ACC112 (cell line): ENCODE measurements at regions not wholly inside any gene's neighbourhood (a gene's known extent, or its start where the extent isn't known, plus 50 kb on each side); places are given as distances from the start of the nearest gene placed in this dataset.

Experiments used
- H2AFZ ChIP-seq: fragments of 200-600 bp; sonication (generic); one replicate; pipeline ENCODE4 v1.6.0; 2017; ENCODE audit warnings: antibody characterized with exemption, low read length; ENCODE audit not compliant: unreplicated experiment
- H3K27ac ChIP-seq: fragments of 200-600 bp; sonication (generic); 2 replicates; pipeline ENCODE4 v1.5.1; 2014; ENCODE audit warnings: low read depth, mild to moderate bottlenecking, antibody characterized with exemption, low read length, moderate library complexity
- H3K27me3 ChIP-seq: fragments of 200-600 bp; sonication (generic); 2 replicates; pipeline ENCODE4 v1.6.1; 2014; ENCODE audit warnings: mild to moderate bottlenecking, antibody characterized with exemption, low read length, moderate library complexity, mixed read lengths; ENCODE audit not compliant: insufficient read depth
- H3K36me3 ChIP-seq: fragments of 200-600 bp; sonication (generic); 2 replicates; pipeline ENCODE4 v1.6.1; 2016; ENCODE audit warnings: mild to moderate bottlenecking, antibody characterized with exemption, low read length, moderate library complexity, mixed read lengths; ENCODE audit not compliant: insufficient read depth
- H3K4me1 ChIP-seq: fragments of 200-600 bp; sonication (generic); one replicate; pipeline ENCODE4 v1.6.1; 2016; ENCODE audit warnings: low read length, mixed read lengths; ENCODE audit not compliant: insufficient read depth, unreplicated experiment, control insufficient read depth
- H3K4me3 ChIP-seq: fragments of 200-600 bp; sonication (generic); 2 replicates; pipeline ENCODE4 v1.5.1; 2014; ENCODE audit warnings: mild to moderate bottlenecking, low read depth, low read length
- H3K79me2 ChIP-seq: fragments of 200-600 bp; sonication (generic); one replicate; pipeline ENCODE4 v1.6.0; 2016; ENCODE audit warnings: low read length; ENCODE audit not compliant: control insufficient read depth, unreplicated experiment, insufficient read depth

- no peaks in the 10 kb centered on the region for H3K79me2 ChIP-seq
- no peak overlapping the region for H3K4me3 ChIP-seq
- no peaks in the 10 kb centered on the region for H3K4me1 ChIP-seq
- no peak overlapping the region for H3K27ac ChIP-seq
- H3K36me3 ChIP-seq = no peaks in the 10 kb centered on the region
- H2AFZ ChIP-seq = no peak overlapping the region
- H3K27me3 ChIP-seq = 0 out of 2 replicates have a peak, but pooled peaks cover 4% of the 10 kb centered on the region
These were observed 123.2 kb downstream of the SLC30A10 start for GRCh38 chr1:219805191-219805590.

GRCh38 chr1:219801156-219801820 lies 127.1 kb downstream of the SLC30A10 start:
- Histone ChIP-seq H3K79me2 (no peaks in the 10 kb centered on the region), H3K4me1 (peaks cover 5% of the 10 kb centered on the region), H3K27ac (no peak overlapping the region), H3K36me3 (no peaks in the 10 kb centered on the region), H3K4me3 (no peak overlapping the region), H3K27me3 (no peaks in the 10 kb centered on the region), H2AFZ (no peak overlapping the region)

GRCh38 chr1:219798283-219799030 lies 129.9 kb downstream of the SLC30A10 start:
- Histone ChIP-seq H3K27me3 (no peaks in the 10 kb centered on the region), H3K4me3 (no peak overlapping the region), H3K36me3 (no peaks in the 10 kb centered on the region), H3K4me1 (peaks cover 5% of the 10 kb centered on the region), H3K27ac (peak overlapping the region; percentile 78), H3K79me2 (no peaks in the 10 kb centered on the region), H2AFZ (no peak overlapping the region)

- no peaks in the 10 kb centered on the region for H3K79me2 ChIP-seq
- H3K27me3 ChIP-seq = no peaks in the 10 kb centered on the region
- H2AFZ ChIP-seq = no peak overlapping the region
- peak overlapping the region; percentile 78 for H3K27ac ChIP-seq
- no peak overlapping the region for H3K4me3 ChIP-seq
- peaks cover 7% of the 10 kb centered on the region for H3K4me1 ChIP-seq
- no peaks in the 10 kb centered on the region for H3K36me3 ChIP-seq
These were observed 130.7 kb downstream of the SLC30A10 start for GRCh38 chr1:219797683-219798082.

- no peaks in the 10 kb centered on the region for H3K79me2 ChIP-seq
These were observed 131.3 kb downstream of the SLC30A10 start for GRCh38 chr1:219797009-219797408.

GRCh38 chr1:219795363-219795917 lies 132.9 kb downstream of the SLC30A10 start:
- Histone ChIP-seq H3K4me1 (peaks cover 30% of the 10 kb centered on the region), H3K4me3 (no peak overlapping the region), H3K36me3 (no peaks in the 10 kb centered on the region), H3K27me3 (no peaks in the 10 kb centered on the region), H3K27ac (no peak overlapping the region), H3K79me2 (no peaks in the 10 kb centered on the region), H2AFZ (no peak overlapping the region)

More at GRCh38 chr1:219797009-219797408, 131.3 kb downstream of the SLC30A10 start:
- Histone ChIP-seq H3K4me3 (no peak overlapping the region), H3K36me3 (no peaks in the 10 kb centered on the region), H3K27me3 (no peaks in the 10 kb centered on the region), H3K27ac (no peak overlapping the region), H2AFZ (no peak overlapping the region), H3K4me1 (peaks cover 14% of the 10 kb centered on the region)

GRCh38 chr1:219794085-219794743 lies 134.1 kb downstream of the SLC30A10 start:
- no peak overlapping the region for H2AFZ ChIP-seq
- H3K4me3 ChIP-seq = no peak overlapping the region
- peaks cover 30% of the 10 kb centered on the region for H3K4me1 ChIP-seq
- no peaks in the 10 kb centered on the region for H3K79me2 ChIP-seq
- no peak overlapping the region for H3K27ac ChIP-seq
- no peaks in the 10 kb centered on the region for H3K27me3 ChIP-seq
- H3K36me3 ChIP-seq = no peaks in the 10 kb centered on the region

GRCh38 chr1:219792337-219793021 lies 135.9 kb downstream of the SLC30A10 start:
- Histone ChIP-seq H3K4me3 (no peak overlapping the region), H3K27ac (peak overlapping the region; percentile 50), H3K27me3 (no peaks in the 10 kb centered on the region), H3K4me1 (peaks cover 25% of the 10 kb centered on the region), H3K79me2 (no peaks in the 10 kb centered on the region), H2AFZ (no peak overlapping the region), H3K36me3 (no peaks in the 10 kb centered on the region)

GRCh38 chr1:219791766-219792165 lies 136.6 kb downstream of the SLC30A10 start:
- no peaks in the 10 kb centered on the region for H3K36me3 ChIP-seq
- H3K27me3 ChIP-seq = no peaks in the 10 kb centered on the region
- no peak overlapping the region for H2AFZ ChIP-seq
- peaks cover 25% of the 10 kb centered on the region for H3K4me1 ChIP-seq
- no peak overlapping the region for H3K4me3 ChIP-seq
- peak overlapping the region; percentile 50 for H3K27ac ChIP-seq
- no peaks in the 10 kb centered on the region for H3K79me2 ChIP-seq
